ENCODE measurements at regions not wholly inside any gene's neighbourhood (a gene's known extent, or its start where the extent isn't known, plus 50 kb on each side); places are given as distances from the start of the nearest gene placed in this dataset.
"Not testable (repeated sequence)": the region's sequence is repeated elsewhere in the genome, so short reads cannot be mapped to it uniquely, and the experiment has no call there.

- in situ Hi-C loops (cut with HindIII; ENCODE audit: low sequenced_read_pairs): no loop called here
Measured at GRCh38 chr4:12041828-12042227, 613.1 kb upstream of the HS3ST1 start.

GRCh38 chr4:12036450-12036849 is 607.8 kb upstream of the HS3ST1 start:
- in situ Hi-C loops (cut with HindIII; ENCODE audit: low sequenced_read_pairs): no loop called here

- in situ Hi-C loops (cut with HindIII; ENCODE audit: low sequenced_read_pairs): no loop called here
Measured at GRCh38 chr4:12028258-12028657, 599.6 kb upstream of the HS3ST1 start.

- in situ Hi-C loops (cut with HindIII; ENCODE audit: low sequenced_read_pairs): no loop called here
Measured at GRCh38 chr4:12022409-12022808, 593.7 kb upstream of the HS3ST1 start.

DNA sequence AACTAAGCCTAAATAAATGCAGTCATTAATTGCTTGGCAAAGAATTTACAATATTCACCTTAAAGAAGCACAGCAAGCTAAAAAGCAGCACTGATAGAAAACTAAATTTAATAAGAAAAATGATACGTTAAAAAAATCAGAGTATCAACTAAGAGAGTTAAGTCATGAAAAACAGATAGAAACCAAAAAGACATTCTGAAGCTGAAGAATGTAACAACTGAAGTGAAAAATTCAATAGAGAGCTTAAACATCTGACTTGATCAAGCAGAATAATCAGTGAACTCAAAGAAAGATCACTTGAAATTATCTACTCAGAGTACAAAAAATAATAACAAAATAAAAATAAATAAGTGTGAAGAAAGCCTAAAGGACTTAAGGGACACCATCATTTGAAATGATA is 588.0 kb upstream of the HS3ST1 start:
- in situ Hi-C loops (cut with HindIII; ENCODE audit: low sequenced_read_pairs): no loop called here

DNA sequence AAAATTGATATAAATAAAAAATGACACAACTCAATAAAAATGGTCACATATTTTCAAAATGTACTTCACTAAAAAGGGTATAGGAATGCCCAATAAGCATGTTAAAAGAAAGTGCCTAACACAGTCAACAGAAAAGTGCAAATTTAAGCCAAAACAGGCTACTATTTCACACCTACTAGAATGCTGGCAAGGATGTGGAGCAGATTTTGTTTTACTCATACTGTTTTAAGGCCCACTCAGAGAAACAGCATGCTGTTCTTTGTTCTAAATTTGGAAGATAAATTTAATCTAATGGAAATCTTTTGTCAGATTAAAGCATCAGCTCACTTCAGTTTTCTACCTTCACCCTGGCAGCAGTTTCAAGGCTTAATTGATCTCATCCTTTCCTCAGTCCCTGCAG is 576.8 kb upstream of the HS3ST1 start:
- in situ Hi-C loops (cut with HindIII; ENCODE audit: low sequenced_read_pairs): no loop called here

GRCh38 chr4:11996581-11996980 is 567.9 kb upstream of the HS3ST1 start:
- in situ Hi-C loops (cut with HindIII; ENCODE audit: low sequenced_read_pairs): not testable (repeated sequence)

GRCh38 chr4:11976726-11977263 is 548.1 kb upstream of the HS3ST1 start:
- in situ Hi-C loops (cut with HindIII; ENCODE audit: low sequenced_read_pairs): no loop called here

- in situ Hi-C loops (cut with HindIII; ENCODE audit: low sequenced_read_pairs): no loop called here
Measured at GRCh38 chr4:11973270-11973669, 544.6 kb upstream of the HS3ST1 start.

GRCh38 chr4:11970754-11971153 is 542.1 kb upstream of the HS3ST1 start:
- in situ Hi-C loops (cut with HindIII; ENCODE audit: low sequenced_read_pairs): no loop called here

DNA sequence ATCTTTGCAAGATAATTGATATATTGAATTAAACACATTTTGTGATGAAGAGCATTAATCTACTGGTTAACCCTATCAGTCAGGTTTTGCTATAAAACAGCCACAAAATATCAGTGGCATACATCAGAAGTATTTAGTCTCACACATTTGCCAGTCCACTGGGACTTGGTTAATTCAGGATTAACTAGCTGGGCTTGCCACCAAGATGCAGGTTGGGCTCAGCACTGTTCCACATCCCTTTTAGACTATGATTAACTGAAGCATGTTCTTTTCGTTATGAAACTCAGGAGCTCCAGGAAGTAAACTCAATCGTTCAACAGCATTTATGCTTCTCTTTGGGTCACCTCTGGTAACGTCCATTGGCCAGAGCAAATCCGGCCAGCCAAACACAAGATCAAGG is 538.1 kb upstream of the HS3ST1 start:
- in situ Hi-C loops (cut with HindIII; ENCODE audit: low sequenced_read_pairs): no loop called here

- in situ Hi-C loops (cut with HindIII; ENCODE audit: low sequenced_read_pairs): no loop called here
Measured at GRCh38 chr4:11954093-11954492, 525.4 kb upstream of the HS3ST1 start.

- in situ Hi-C loops (cut with HindIII; ENCODE audit: low sequenced_read_pairs): no loop called here
Measured at GRCh38 chr4:11949355-11949754, 520.7 kb upstream of the HS3ST1 start.

DNA sequence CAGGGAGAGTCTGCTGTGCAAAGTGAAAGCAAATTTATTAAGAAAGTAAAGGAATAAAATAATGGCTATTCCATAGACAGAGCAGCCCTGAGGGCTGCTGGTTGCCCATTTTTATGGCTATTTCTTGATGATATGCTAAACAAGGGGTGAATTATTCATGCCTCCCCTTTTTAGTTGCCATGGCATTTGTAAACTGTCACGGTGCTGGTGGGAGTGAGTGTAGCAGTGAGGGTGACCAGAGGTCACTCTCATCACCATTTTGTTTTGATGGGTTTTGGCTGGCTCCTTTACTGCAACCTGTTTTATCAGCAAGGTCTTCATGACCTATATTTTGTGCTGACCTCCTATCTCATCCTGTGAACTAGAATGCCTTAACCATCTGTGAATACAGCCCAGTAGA is 518.9 kb upstream of the HS3ST1 start:
- in situ Hi-C loops (cut with HindIII; ENCODE audit: low sequenced_read_pairs): not testable (repeated sequence)

GRCh38 chr4:11937941-11938340 is 509.2 kb upstream of the HS3ST1 start:
- in situ Hi-C loops (cut with HindIII; ENCODE audit: low sequenced_read_pairs): no loop called here

GRCh38 chr4:11931266-11931820 is 502.6 kb upstream of the HS3ST1 start:
- in situ Hi-C loops (cut with HindIII; ENCODE audit: low sequenced_read_pairs): no loop called here

- in situ Hi-C loops (cut with HindIII; ENCODE audit: low sequenced_read_pairs): no loop called here
Measured at GRCh38 chr4:11929080-11929479, 500.4 kb upstream of the HS3ST1 start.

- in situ Hi-C loops (cut with HindIII; ENCODE audit: low sequenced_read_pairs): loop anchor here (5.0 kb wide), 1 partner anchor 52 kb away; no protein-coding TSS in a partner anchor
Measured at GRCh38 chr4:11919316-11919715, 490.6 kb upstream of the HS3ST1 start.

DNA sequence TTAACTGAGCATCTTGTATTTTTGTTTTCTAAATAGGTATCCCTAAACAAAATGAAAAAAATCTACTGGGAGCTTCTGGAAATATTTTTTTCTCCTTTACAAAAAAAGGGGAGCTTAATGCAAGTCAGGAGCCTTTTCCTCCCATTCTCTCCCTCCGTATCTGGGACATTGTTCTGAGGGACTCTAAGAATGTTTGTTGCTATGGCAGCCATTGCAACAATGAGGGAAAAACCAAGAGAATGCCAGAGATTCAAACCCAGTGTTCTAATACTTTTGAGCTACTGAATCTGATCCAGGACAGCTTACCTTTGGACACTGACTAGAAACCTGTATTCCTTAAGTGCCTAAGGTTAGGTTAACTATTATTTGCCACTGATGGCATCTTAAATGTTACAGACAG is 485.7 kb upstream of the HS3ST1 start:
- in situ Hi-C loops (cut with HindIII; ENCODE audit: low sequenced_read_pairs): no loop called here

- in situ Hi-C loops (cut with HindIII; ENCODE audit: low sequenced_read_pairs): no loop called here
Measured at GRCh38 chr4:11912886-11913285, 484.2 kb upstream of the HS3ST1 start.

DNA sequence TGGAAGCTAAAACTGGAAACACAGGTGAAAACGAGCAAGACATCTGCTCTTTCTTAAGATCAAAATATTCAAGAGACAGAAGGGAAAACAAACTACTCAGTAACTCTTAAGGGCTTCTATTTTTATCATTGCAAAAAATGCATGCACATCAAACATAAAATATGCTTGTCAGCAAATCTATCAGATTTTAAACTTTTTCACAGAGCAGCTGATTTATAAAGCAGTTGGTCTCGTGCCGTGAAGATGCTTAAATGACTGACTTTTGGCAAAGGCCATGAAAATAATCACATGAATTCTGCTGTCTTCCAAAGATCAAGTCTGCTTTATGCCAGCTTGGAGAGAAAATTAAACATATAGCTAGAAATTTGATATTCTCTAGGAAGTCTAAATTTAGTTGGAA is 482.1 kb upstream of the HS3ST1 start:
- in situ Hi-C loops (cut with HindIII; ENCODE audit: low sequenced_read_pairs): no loop called here

- in situ Hi-C loops (cut with HindIII; ENCODE audit: low sequenced_read_pairs): no loop called here
Measured at GRCh38 chr4:11908712-11909111, 480.0 kb upstream of the HS3ST1 start.

GRCh38 chr4:11908205-11908604 is 479.5 kb upstream of the HS3ST1 start:
- in situ Hi-C loops (cut with HindIII; ENCODE audit: low sequenced_read_pairs): no loop called here
